Omental fat pad (tissue), 3 donors: ENCODE measurements at regions not wholly inside any gene's neighbourhood (a gene's known extent, or its start where the extent isn't known, plus 50 kb on each side); places are given as distances from the start of the nearest gene placed in this dataset.

Source experiments
- ATAC-seq: fragments of 150-250 bp; one replicate; pipeline ENCODE4 v1.9.1; 2016; ENCODE audit warnings: mild to moderate bottlenecking, moderate library complexity; ENCODE audit not compliant: low FRiP score
- DNase-seq: peaks from one replicate; pipeline ENCODE4 v3.0.0-alpha.2; 2019; ENCODE audit warnings: low spot score
- CTCF ChIP-seq, 3 donors: fragments of 450-650 bp; IDR thresholded peaks; one replicate each; pipeline ENCODE4 v1.5.1; 2016 to 2017; ENCODE audit warnings: antibody characterized with exemption in 3 of 3, mild to moderate bottlenecking in 3 of 3, moderate library complexity in 2 of 3

GRCh38 chr2:19287324-19287723 lies 71.1 kb downstream of the OSR1 start:
- DNase-seq (no peak), ATAC-seq (no peak)
- TF ChIP-seq CTCF (IDR thresholded peaks at IDR 0.05): no peak

GRCh38 chr2:19282305-19282704 lies 76.1 kb downstream of the OSR1 start:
- no peak for TF ChIP-seq CTCF (IDR thresholded peaks at IDR 0.05)
- ATAC-seq (no peak), DNase-seq (no peak)

GRCh38 chr2:19274439-19274838 lies 84.0 kb downstream of the OSR1 start:
- no peak for TF ChIP-seq CTCF (IDR thresholded peaks at IDR 0.05)
- ATAC-seq: no peak
- no peak for DNase-seq

GRCh38 chr2:19272941-19273470 lies 85.4 kb downstream of the OSR1 start:
- TF ChIP-seq CTCF (IDR thresholded peaks at IDR 0.05): no peak
- ATAC-seq: no peak

GRCh38 chr2:19272039-19272438 lies 86.4 kb downstream of the OSR1 start:
- ATAC-seq (no peak), DNase-seq (no peak)
- no peak for TF ChIP-seq CTCF (IDR thresholded peaks at IDR 0.05)

More at GRCh38 chr2:19272941-19273470, 85.4 kb downstream of the OSR1 start:
- DNase-seq: no peak

- no peak for ATAC-seq
- DNase-seq: no peak
- TF ChIP-seq CTCF (IDR thresholded peaks at IDR 0.05): no peak
These were observed 93.6 kb downstream of the OSR1 start for GRCh38 chr2:19264852-19265251.

- DNase-seq: no peak
- no peak for TF ChIP-seq CTCF (IDR thresholded peaks at IDR 0.05)
- no peak for ATAC-seq
These were observed 96.3 kb downstream of the OSR1 start for GRCh38 chr2:19262150-19262549.
